HTR-8/SVneo (cell line): ENCODE measurements at regions not wholly inside any gene's neighbourhood (a gene's known extent, or its start where the extent isn't known, plus 50 kb on each side); places are given as distances from the start of the nearest gene placed in this dataset.
"Not testable (repeated sequence)": the region's sequence is repeated elsewhere in the genome, so short reads cannot be mapped to it uniquely, and the experiment has no call there.

Source experiments
- DNase-seq: peaks from one replicate; pipeline ENCODE4 v3.0.0; 2011; ENCODE audit warnings: low spot score, mixed read lengths; ENCODE audit not compliant: insufficient read length
- FAIRE-seq: peaks from 2 replicates; lab custom pipeline; 2011; peaks lifted over from hg19 to GRCh38; lab: Jason Lieb, UNC

DNA sequence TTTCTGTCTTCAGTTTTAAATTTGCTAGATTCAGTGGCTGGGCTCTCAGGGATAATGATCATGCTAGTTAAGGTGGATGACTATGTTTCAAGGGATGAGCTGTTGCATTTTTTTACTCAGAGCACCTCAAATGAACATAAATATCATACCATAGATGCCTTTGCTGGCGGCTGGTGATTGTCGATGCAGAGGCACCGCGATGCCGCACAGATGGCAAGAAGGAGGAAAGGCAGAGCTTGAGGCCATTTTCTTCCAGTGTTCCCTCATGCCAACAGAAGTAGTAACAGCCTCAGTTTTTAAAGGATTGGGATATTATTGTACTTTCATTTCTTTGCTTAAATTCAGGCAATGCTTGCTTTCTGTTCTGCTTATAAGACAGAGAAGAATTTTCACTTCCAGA is 654.7 kb upstream of the IGFBP7 start:
- FAIRE-seq = no peak
- DNase-seq = no peak

DNA sequence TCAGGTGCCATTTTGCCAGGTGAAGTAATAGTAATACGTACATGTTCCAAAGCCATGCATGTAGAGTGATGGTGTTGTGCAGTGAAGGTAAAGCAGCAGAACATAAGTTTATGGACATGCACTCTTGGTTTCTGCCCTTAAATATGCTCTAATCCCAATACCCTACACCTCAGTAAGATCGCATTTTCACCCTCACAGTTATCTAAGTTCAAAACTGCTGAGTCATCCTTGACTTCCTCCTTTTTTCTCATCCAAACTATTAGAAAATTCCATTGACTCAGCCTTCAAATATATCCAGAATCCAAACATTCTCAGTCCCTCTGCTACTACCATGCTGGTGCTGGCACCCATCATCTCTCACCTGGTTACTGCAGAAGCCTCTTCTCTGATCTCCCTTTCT is 652.9 kb upstream of the IGFBP7 start:
- FAIRE-seq (no peak), DNase-seq (no peak)

DNA sequence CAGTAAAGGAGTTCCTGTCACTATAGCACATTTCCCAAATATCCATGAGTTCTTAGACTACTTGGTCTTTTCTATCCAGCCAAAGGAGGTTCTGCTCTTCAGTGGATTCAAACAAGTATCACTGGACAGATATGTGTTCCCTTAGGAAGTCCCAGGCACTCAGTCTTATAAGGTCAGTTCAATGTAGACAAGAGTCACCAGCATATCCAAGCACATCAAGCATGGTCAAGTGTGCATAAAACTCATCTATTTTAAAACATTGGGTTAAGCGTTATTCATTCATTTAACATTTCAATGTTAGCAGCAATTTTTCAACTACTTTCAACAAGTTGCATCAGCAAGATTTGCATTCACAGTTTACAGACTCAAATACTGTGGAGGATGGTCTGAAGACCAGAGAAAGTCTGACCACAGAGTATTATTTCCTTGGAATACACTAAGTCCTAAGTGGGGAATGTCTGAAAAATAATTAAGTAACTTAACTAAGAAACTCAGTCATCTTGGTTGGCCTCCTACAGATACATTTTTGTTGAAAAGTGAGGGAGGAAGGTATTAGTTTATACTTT is 630.5 kb upstream of the IGFBP7 start:
- DNase-seq (no peak), FAIRE-seq (no peak)

DNA sequence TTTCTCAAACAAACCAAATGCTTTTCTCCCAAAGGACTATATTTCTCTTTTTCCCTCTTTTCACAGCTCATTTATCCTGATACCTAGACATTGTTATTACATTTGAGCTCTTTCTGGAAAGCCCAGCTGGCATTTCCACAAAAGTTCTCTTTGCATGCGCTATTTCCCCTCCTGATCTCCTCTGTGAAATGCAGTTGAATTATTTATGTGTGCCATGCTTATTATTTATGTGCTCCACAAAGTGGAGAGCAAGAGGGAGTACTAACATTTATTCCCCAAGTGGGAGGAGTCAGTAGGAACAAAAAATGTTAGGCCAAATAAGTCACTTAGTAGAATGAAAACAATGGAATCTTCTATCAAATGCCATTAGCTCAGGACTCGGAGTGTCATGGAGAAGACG is 626.6 kb upstream of the IGFBP7 start:
- DNase-seq (no peak), FAIRE-seq (no peak)

DNA sequence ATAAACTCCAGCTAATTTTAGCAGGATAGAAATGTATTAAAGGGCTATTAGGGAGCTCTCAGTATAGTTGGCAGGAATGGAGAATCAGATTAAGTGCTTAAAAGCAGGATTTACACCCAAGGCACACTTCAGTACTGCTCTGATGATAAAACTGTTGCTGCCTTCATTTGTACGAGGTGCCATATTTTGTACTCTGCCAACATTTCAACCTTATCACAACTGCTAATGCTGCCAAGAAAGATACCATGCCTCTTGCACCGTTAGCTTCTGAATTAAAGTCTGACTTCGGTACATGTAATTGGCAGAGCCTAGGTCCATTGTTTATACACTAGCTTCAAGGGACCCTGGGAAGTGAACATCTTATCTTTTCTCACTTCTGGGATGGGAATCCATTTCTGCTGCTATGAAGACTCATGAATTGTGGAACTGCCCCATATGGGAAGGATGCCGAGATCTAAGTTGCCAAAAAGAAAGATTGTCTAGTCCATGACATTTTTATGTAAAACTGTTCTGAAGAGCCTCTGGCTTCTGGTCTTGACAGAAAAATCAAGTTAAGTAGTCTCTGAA is 624.0 kb upstream of the IGFBP7 start:
- no peak for DNase-seq
- FAIRE-seq = no peak

DNA sequence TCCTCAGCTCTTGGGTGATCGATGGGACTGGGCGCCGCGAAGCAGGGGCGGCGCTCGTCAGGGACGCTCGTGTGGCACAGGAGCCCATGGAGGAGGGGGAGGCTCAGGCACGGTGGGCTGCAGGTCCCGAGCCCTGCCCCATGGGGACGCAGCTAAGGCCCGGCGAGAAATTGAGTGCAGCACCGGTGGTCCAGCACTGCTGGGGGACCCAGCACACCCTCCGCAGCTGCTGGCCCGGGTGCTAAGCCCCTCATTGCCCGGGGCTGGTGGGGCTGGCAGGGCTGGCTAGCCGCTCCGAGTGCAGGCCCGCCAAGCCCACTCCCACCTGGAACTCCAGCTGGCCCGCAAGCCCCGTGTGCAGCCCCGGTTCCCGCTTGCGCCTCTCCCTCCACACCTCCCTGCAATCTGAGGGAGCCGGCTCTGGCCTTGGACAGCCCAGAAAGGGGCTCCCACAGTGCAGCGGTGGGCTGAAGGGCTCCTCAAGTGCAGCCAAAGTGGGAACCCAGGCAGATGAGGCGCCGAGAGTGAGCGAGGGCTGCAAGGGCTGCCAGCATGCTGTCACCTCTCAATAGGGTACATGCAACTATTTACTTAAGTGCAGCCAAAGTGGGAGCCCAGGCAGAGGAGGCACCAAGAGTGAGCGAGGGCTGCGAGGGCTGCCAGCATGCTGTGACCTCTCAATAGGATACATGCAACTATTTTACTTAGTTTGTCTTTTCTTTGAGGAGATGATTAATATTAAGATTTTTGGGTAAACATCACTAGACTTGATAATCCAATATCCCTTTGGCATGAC is 619.8 kb upstream of the IGFBP7 start:
- not testable (repeated sequence) for DNase-seq, FAIRE-seq

DNA sequence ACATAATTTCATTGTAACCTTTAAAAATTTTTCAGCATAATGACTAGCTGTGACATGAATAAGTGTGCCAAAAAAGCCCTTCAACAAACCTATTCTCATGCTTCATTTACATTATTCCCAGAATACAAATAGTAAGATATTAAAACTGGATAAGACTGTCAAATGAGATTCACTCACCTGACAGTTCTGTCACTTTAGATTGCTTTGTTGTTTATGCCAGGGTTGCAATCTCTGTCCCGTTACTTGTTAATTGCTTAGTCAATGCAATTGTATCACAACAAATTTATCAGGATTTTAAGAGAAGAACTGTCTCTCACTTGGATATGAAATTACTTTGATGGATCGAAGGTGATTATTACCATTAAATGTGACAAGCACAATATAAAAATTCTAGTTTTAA is 616.0 kb upstream of the IGFBP7 start:
- DNase-seq (no peak), FAIRE-seq (no peak)

DNA sequence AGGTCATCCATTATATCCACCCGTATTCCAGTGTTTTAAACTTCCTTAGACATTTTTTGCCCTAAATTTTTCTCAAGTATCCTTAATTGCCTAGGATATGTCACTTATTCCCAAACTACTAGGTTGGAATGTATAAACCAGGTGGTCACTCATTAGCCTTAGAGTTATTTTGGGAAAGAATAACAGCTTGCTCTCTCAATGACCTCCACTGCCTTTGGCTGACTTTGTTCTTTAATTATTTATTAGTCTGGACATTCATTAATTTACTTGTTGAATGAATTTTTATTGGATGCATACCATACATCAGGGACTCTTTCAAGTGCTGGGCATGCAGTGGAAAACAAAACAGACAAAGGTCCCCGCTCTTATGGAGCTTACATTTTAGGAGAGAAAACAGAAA is 609.3 kb upstream of the IGFBP7 start:
- FAIRE-seq = no peak
- no peak for DNase-seq

DNA sequence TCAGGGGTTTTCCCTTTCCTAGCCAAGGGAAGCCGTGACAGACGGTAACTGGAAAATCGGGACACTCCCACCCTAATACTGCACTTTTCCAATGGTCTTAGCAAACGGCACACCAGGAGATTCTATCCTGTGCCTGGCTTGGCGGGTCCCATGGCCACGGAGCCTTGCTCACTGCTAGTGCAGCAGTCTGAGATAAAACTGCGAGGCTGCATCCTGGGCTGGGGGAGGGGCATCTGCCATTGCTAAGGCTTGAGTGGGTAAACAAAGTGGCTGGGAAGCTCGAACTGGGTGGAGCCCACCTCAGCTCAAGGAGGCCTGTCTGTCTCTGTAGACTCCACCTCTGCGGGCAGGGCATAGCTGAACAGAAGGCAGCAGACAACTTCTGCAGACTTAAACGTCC is 604.1 kb upstream of the IGFBP7 start:
- FAIRE-seq = not testable (repeated sequence)

DNA sequence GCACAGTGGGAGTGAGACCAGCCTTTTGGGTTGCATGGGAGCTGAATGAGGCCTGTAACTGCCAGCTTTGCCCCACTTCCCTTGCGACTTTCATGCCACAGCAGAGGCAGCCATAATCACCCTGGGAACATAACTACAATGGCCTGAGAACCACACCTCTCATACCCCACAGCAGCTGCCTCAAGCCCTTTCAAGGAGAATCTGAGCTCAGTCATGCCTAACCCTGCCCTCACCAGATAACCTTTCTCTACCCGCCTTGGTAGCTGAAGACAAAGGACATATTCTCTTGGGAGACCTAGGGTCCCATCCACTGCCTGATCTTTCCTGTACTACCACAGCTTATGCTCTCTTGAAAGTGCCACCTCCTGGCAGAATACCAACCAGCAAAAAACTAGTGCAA is 599.9 kb upstream of the IGFBP7 start:
- no peak for FAIRE-seq
- DNase-seq = no peak

More for the DNA sequence above, 604.1 kb upstream of the IGFBP7 start:
- not testable (repeated sequence) for DNase-seq

DNA sequence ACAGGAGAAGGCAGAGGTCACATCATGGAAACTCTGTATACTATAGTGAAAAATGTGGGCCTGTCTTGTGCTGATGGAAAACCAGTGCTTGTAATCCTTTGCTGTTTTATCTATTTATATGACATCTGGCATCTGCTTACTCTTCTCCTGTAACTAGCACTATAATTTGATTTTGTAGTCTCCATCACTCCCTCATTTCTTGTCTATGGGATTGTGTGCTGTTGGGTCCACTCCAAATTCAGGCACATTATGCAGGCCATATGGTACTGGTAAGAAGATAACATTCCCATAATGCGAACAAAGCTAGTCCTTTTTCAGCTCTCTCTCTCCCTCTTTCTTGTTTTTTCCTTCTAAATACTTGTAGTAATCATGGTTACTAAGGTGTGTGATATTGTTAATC is 581.2 kb upstream of the IGFBP7 start:
- FAIRE-seq = no peak
- DNase-seq = no peak

DNA sequence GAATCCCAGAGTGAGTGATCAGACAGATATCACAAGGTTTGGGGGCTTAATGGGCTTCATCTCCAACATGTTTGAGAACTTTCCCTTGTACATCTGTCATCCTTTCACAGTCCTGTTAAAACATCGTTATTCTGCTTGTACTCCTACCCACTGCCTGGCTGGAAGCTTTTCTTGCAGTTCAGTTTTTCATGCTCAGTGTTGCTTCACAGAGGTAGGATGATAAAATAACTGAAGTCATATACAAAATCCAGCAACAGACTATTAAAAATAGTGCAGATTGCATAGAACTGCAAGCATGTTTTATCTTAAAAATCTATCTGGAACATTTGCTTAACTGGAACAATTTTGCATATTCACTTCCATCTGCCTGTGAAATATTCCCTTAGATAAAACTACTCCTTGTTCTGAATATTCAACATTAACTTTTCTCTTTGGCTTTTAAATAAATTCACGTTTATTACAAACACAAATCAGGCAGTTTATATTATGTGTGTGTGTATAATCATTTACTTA is 579.6 kb upstream of the IGFBP7 start:
- DNase-seq (no peak), FAIRE-seq (no peak)

DNA sequence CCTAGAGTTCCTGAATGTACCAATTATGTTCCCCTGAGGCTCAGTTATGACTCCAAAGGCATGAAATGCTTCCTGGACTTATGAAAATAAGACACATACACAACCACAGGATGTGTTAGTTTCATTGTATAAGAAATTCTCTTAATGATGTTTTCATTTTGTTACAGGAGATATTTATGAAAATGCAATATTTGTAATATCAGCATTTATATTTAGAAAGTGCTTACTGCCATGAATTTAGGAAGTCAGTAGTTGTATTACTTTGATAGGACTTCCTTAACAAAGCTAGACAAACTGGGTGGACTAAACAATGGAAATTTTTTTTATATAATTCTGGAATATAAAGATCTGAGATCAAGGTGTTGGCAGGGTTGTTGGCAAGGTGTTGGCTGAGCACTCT is 572.1 kb upstream of the IGFBP7 start:
- FAIRE-seq = no peak
- no peak for DNase-seq

DNA sequence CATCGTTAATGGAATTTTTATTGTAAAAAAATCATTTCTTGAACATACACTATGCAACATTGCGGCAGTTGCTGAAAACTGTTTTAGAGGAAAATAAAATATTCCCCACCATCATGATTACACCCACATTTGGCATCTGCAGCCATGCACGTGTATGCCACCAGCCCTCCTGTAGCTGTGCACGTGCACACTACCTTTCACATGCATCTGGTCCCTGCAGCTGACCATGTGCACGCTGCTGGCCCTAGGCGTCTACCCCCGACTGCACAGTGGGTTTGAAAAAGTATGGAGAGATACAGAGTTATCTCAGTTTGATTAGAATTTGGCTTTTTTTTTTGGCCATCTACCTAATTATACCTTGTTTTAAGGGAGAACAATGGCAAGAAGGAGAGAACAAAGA is 569.8 kb upstream of the IGFBP7 start:
- DNase-seq (no peak), FAIRE-seq (no peak)

DNA sequence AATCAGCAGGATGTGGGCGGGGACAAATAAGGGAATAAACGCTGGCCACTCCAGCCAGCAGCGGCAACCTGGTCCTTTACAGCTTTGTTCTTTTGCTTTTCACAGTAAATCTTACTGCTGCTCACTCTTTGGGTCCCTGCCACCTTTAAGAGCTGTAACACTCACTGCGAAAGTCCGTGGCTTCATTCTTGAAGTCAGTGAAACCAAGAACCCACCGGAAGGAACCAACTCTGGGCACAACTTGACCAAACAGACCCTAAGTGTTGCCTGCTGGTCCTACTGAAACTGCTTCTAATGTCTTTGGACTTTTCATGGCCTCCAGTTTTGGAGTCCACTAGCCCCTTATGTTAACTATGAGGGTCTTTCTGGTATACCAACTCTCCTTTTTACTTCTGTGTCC is 566.2 kb upstream of the IGFBP7 start:
- FAIRE-seq = no peak

DNA sequence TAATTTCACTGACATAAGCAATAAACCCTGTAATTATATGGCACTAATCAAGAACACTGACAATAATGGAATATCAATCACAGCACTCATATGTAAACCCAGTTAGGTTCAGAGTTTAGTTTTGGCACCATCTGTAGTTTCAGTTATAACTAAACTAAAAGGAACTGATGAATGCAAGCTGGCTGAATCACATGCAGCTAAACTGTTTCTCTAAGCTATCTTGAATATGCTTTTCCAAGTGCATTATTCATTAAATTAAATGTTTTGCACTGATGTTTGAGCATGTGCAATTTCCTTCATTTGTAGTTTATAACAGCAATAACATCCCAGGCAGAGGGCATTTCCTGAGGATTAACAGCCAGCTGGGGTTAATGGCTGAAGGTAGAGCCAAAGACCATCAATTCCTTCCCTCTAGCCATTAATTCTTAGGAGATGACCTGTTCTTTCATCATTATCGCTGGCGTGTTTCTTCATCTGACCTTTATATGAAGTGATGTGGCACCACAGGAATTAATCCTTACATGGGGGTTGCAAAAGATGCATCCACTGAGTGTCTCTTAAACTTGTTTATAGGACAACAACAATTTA is 562.8 kb upstream of the IGFBP7 start:
- no peak for FAIRE-seq
- no peak for DNase-seq

More for the DNA sequence above, 566.2 kb upstream of the IGFBP7 start:
- DNase-seq = no peak

DNA sequence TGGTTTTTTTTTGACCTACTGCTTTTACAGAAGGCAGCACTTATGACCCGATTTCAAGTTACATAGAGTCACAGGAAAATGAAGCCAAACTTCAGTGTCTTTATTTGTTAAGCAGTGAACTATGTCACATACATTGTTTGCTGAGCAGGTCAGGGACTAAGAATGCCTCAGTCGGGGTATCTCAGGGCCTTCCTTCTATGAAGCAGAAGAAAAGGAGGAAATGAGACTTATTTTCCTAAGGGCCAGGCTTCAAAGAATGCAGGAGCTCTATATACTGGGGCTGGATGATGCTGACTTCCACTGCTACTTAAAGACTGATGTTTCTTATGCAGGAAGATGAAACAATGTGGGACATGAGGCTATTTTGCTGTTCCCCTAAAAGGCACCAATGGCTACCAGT is 558.4 kb upstream of the IGFBP7 start:
- FAIRE-seq = no peak
- DNase-seq = no peak

DNA sequence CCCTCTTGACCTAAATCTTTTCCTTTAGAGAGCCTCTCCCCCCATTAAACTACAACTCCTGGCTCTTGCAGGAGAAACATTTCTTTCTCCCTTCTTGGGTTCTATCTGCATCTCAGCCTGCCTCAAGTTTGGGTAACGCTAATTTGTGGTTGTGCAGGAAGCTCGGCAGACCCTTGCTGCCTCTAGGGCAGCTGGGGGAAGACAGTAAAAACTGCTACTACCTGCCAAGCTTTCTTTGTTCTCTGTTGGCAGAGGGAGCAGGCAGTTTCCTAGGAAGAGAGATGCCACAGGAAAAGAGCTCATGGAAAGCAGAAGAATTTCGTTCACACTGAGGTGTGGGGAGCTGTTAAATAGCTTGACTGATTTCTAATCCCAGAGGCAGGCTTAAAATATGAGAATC is 555.6 kb upstream of the IGFBP7 start:
- FAIRE-seq (no peak), DNase-seq (no peak)

DNA sequence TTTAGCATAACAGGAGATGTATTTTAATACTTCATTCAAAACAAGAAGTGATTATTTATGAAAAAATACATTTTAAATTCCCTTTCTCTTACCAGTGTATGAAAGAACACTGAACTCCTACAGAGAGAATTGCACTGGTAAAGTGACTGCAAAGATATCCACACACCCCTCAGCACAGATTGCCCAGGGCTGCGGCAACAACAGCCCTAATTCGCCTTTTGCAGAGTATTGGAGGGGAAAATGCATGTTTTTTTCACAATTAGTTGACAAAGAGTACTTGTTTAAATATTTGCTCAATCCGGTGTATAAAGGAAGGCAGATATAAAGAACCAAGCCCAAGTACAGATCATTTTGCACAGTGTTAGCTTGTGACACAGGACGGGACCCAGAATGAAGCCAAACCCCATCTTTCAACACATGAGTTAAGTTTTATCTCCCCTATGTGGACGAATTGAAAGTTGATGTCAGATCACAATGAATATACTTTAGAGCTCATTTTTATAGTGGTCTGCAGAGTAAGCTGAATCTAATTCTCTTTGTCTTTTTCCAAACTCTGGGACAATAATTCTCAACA is 551.4 kb upstream of the IGFBP7 start:
- DNase-seq = no peak
- no peak for FAIRE-seq

DNA sequence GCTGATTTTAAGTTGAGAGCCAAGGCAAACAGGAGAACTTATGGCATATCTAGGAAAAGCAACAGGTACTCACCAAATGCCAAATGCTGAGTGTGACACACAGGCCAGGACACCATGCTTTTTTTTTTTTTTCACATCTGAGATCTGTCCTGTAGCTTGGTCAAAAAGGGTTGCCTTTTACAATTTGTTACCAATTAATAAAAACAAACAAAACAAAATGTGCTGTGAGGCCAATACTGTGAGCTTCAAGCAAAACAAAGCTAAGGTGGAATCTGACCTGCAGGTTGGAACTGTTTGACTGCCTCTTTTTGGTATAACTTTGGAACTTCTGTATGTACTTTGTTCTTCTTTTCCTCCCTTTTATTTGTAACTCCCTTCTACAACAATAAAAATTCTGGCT is 548.5 kb upstream of the IGFBP7 start:
- FAIRE-seq (no peak), DNase-seq (no peak)

DNA sequence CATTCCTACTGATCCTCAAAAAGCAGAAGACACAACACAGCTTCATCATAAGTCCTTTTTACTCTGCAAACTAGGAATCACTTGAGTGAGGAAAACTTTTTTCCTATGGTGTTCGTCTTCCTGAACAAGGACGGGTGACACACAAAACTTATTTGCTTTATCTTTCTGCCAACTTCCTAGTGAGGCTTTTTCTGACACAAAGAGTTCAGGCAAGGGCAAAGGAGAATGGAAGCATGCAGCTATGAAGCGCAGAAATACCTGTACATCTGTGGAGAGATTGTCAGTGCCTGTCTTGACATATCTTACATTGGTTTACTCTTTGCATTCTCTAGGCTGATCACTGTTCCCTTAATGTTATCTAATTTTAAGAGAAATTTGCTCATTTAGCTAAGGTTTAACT is 548.0 kb upstream of the IGFBP7 start:
- no peak for FAIRE-seq
- DNase-seq = no peak
